Neural cell (in vitro differentiated cells): ENCODE measurements at regions not wholly inside any gene's neighbourhood (a gene's known extent, or its start where the extent isn't known, plus 50 kb on each side); places are given as distances from the start of the nearest gene placed in this dataset.

Source experiments
- H2AFZ ChIP-seq: fragments of 200-600, 300-800 bp; sonication (generic), shearing (Covaris generic); 2 replicates; pipeline ENCODE4 v1.6.0; 2014; ENCODE audit warnings: low read depth, mild to moderate bottlenecking, antibody characterized with exemption, low read length, moderate library complexity
- H3F3A ChIP-seq: fragments of 200-600 bp; shearing (Covaris generic); 2 replicates; pipeline ENCODE4 v1.6.1; 2016; ENCODE audit warnings: mild to moderate bottlenecking, moderate library complexity, mixed read lengths, antibody characterized with exemption, low read length; ENCODE audit not compliant: insufficient read depth, poor library complexity, severe bottlenecking
- H3K27ac ChIP-seq: fragments of 200-600, 300-800 bp; sonication (generic), shearing (Covaris generic); 2 replicates; pipeline ENCODE4 v1.5.1; 2014; ENCODE audit warnings: mild to moderate bottlenecking, low read length, moderate library complexity
- H3K27me3 ChIP-seq: fragments of 300-800, 200-600 bp; sonication (generic), shearing (Covaris generic); 2 replicates; pipeline ENCODE4 v1.6.0; 2014; ENCODE audit warnings: mild to moderate bottlenecking, low read depth, low read length, moderate library complexity; ENCODE audit not compliant: insufficient read depth
- H3K36me3 ChIP-seq: fragments of 300-800, 200-600 bp; sonication (generic), shearing (Covaris generic); 2 replicates; pipeline ENCODE4 v1.5.1; 2014; ENCODE audit warnings: mild to moderate bottlenecking, antibody characterized with exemption, low read length, moderate library complexity; ENCODE audit not compliant: insufficient read depth
- H3K4me2 ChIP-seq: fragments of 300-800, 200-600 bp; sonication (generic), shearing (Covaris generic); 2 replicates; pipeline ENCODE4 v1.6.0; 2014; ENCODE audit warnings: mild to moderate bottlenecking, low read length
- H3K4me3 ChIP-seq: fragments of 300-800, 200-600 bp; sonication (generic), shearing (Covaris generic); 2 replicates; pipeline ENCODE4 v1.5.1; 2014; ENCODE audit warnings: mild to moderate bottlenecking, low read length, moderate library complexity
- H3K79me2 ChIP-seq: fragments of 200-600 bp; shearing (Covaris generic); replicated peaks from 2 replicates; pipeline ENCODE4 v1.6.0; 2014; ENCODE audit warnings: mild to moderate bottlenecking, low read length, moderate library complexity; ENCODE audit not compliant: insufficient read depth
- H3K9ac ChIP-seq: fragments of 300-800, 200-600 bp; sonication (generic), shearing (Covaris generic); 2 replicates; pipeline ENCODE4 v1.6.1; 2016; ENCODE audit warnings: mild to moderate bottlenecking, low read length, mixed read lengths
- H3K9me2 ChIP-seq: fragments of 200-600 bp; shearing (Covaris generic); 2 replicates; pipeline ENCODE4 v1.6.1; 2016; ENCODE audit warnings: mild to moderate bottlenecking, low read length, mixed read lengths; ENCODE audit not compliant: insufficient read depth
- H3K9me3 ChIP-seq: fragments of 200-600, 300-800 bp; sonication (generic), shearing (Covaris generic); 2 replicates; pipeline ENCODE4 v1.6.1; 2016; ENCODE audit warnings: mild to moderate bottlenecking, mixed run types, low read length, moderate library complexity, mixed read lengths
- H4K20me1 ChIP-seq: fragments of 200-600 bp; shearing (Covaris generic); 2 replicates; pipeline ENCODE4 v1.6.1; 2016; ENCODE audit warnings: mild to moderate bottlenecking, mixed run types; ENCODE audit not compliant: insufficient read depth
- EP300 ChIP-seq: fragments of 450-650 bp; conservative IDR thresholded peaks from 2 replicates; pipeline ENCODE4 v1.6.1; 2014; ENCODE audit warnings: antibody characterized with exemption, mild to moderate bottlenecking, moderate library complexity; ENCODE audit not compliant: poor library complexity, severe bottlenecking
- EZH2 ChIP-seq: fragments of 200-600, 300-800 bp; shearing (Covaris generic), sonication (generic); IDR thresholded peaks from 2 replicates; pipeline ENCODE4 v1.6.1; 2014; ENCODE audit warnings: antibody characterized with exemption, low read length, borderline replicate concordance, mild to moderate bottlenecking; ENCODE audit not compliant: insufficient read depth, poor library complexity, severe bottlenecking
- MXI1 ChIP-seq: fragments of 450-650 bp; conservative IDR thresholded peaks from 2 replicates; pipeline ENCODE4 v1.6.1; 2014; ENCODE audit warnings: antibody characterized with exemption, mild to moderate bottlenecking; ENCODE audit not compliant: poor library complexity, severe bottlenecking
- POLR2AphosphoS5 ChIP-seq: IDR thresholded peaks from 2 replicates; pipeline ENCODE4 v1.6.1; 2012
- RAD21 ChIP-seq: fragments of 450-650 bp; conservative IDR thresholded peaks from 2 replicates; pipeline ENCODE4 v1.6.1; 2014; ENCODE audit warnings: antibody characterized with exemption, mild to moderate bottlenecking, moderate library complexity
- SMC3 ChIP-seq: fragments of 450-650 bp; conservative IDR thresholded peaks from 2 replicates; pipeline ENCODE4 v1.6.1; 2014; ENCODE audit warnings: antibody characterized with exemption, mild to moderate bottlenecking, moderate library complexity; ENCODE audit not compliant: poor library complexity
- TAF1 ChIP-seq: IDR thresholded peaks from 2 replicates; pipeline ENCODE4 v1.6.1; 2012; ENCODE audit warnings: low read depth
- TF ChIP-seq, protein P1 (sequence below): fragments of 450-650 bp; IDR thresholded peaks from 2 replicates; pipeline ENCODE4 v1.5.1; 2014; ENCODE audit warnings: antibody characterized with exemption, mild to moderate bottlenecking, moderate library complexity; ENCODE audit not compliant: poor library complexity, severe bottlenecking
- TF ChIP-seq, protein P2 (sequence below): IDR thresholded peaks from 2 replicates; pipeline ENCODE4 v1.6.1; 2012; ENCODE audit warnings: borderline replicate concordance

DNA sequence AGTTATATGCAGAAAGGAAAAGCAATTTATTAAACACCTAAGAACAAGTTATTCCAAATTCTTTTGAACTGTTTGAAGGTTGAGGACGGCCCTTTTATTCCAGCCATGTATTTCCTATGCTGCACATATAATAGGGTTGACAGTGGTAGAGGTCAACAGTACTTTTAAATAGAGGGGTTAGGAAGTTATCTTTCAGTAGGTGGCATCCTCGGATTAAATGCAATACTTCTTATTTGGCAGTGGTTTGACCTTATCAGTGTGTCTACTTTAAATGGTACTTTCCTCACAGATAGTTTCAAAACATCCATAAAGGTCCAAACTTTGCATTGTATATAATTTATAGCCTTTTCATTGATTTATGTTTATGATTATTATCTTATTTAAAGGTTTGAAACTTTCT lies 558.7 kb downstream of the TUSC7 start:
- H3K9ac ChIP-seq = no peak overlapping the region
- no peaks in the 10 kb centered on the region for H3K36me3 ChIP-seq
- H3K4me2 ChIP-seq = no peak overlapping the region
- H3K9me2 ChIP-seq = no peaks in the 10 kb centered on the region
- no peak overlapping the region for H3K4me3 ChIP-seq
- no peaks in the 10 kb centered on the region for H3K9me3 ChIP-seq
- TF ChIP-seq, protein P1, sequence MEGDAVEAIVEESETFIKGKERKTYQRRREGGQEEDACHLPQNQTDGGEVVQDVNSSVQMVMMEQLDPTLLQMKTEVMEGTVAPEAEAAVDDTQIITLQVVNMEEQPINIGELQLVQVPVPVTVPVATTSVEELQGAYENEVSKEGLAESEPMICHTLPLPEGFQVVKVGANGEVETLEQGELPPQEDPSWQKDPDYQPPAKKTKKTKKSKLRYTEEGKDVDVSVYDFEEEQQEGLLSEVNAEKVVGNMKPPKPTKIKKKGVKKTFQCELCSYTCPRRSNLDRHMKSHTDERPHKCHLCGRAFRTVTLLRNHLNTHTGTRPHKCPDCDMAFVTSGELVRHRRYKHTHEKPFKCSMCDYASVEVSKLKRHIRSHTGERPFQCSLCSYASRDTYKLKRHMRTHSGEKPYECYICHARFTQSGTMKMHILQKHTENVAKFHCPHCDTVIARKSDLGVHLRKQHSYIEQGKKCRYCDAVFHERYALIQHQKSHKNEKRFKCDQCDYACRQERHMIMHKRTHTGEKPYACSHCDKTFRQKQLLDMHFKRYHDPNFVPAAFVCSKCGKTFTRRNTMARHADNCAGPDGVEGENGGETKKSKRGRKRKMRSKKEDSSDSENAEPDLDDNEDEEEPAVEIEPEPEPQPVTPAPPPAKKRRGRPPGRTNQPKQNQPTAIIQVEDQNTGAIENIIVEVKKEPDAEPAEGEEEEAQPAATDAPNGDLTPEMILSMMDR = no peak
- TF ChIP-seq SMC3 (no peak), TAF1 (no peak), RAD21 (no peak), POLR2AphosphoS5 (no peak), EZH2 (no peak), MXI1 (no peak)
- TF ChIP-seq, protein P2, sequence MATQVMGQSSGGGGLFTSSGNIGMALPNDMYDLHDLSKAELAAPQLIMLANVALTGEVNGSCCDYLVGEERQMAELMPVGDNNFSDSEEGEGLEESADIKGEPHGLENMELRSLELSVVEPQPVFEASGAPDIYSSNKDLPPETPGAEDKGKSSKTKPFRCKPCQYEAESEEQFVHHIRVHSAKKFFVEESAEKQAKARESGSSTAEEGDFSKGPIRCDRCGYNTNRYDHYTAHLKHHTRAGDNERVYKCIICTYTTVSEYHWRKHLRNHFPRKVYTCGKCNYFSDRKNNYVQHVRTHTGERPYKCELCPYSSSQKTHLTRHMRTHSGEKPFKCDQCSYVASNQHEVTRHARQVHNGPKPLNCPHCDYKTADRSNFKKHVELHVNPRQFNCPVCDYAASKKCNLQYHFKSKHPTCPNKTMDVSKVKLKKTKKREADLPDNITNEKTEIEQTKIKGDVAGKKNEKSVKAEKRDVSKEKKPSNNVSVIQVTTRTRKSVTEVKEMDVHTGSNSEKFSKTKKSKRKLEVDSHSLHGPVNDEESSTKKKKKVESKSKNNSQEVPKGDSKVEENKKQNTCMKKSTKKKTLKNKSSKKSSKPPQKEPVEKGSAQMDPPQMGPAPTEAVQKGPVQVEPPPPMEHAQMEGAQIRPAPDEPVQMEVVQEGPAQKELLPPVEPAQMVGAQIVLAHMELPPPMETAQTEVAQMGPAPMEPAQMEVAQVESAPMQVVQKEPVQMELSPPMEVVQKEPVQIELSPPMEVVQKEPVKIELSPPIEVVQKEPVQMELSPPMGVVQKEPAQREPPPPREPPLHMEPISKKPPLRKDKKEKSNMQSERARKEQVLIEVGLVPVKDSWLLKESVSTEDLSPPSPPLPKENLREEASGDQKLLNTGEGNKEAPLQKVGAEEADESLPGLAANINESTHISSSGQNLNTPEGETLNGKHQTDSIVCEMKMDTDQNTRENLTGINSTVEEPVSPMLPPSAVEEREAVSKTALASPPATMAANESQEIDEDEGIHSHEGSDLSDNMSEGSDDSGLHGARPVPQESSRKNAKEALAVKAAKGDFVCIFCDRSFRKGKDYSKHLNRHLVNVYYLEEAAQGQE = no peak
- H3K27me3 ChIP-seq = no peaks in the 10 kb centered on the region
- no peak overlapping the region for H3K27ac ChIP-seq
- H2AFZ ChIP-seq = no peak overlapping the region
- H3K79me2 ChIP-seq = no peaks in the 10 kb centered on the region
- H3F3A ChIP-seq = no peaks in the 10 kb centered on the region
- H4K20me1 ChIP-seq = no peaks in the 10 kb centered on the region

DNA sequence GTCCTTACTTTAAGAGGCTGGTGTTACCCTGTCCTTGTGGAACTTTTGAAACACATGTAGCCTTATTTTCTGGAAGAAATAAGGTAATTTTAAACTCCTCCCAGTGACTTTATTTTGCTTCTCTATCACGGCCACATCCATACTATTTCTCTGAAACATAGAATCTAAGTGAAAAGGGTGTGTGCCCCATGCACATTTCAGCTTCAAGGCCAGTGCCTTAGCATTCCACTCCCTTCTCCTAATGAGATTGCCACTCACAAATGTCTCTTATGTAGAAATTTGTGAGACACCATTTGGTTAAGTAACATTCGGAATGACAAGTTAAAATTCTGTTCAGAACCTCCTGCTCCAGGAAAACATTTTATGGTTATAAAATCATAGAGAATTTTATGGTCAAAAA lies 562.7 kb downstream of the TUSC7 start:
- Histone ChIP-seq H3K27me3 (no peaks in the 10 kb centered on the region), H3K36me3 (no peaks in the 10 kb centered on the region), H3K9me3 (no peaks in the 10 kb centered on the region)

More for the DNA sequence above, 562.7 kb downstream of the TUSC7 start:
- Histone ChIP-seq H3K9me2 (no peaks in the 10 kb centered on the region), H4K20me1 (no peaks in the 10 kb centered on the region), H3K4me3 (peak overlapping the region; percentile 20), H3K79me2 (no peaks in the 10 kb centered on the region), H3K4me2 (peak overlapping the region; percentile 33), H3F3A (no peaks in the 10 kb centered on the region), H3K9ac (peak overlapping the region; percentile 43), H2AFZ (no peak overlapping the region), H3K27ac (peak overlapping the region; percentile 79)
- TF ChIP-seq, protein P1 = no peak
- TF ChIP-seq MXI1 = no peak
- no peak for TF ChIP-seq RAD21
- TF ChIP-seq SMC3 = no peak
- TF ChIP-seq, protein P2 = no peak
- no peak for TF ChIP-seq TAF1
- TF ChIP-seq EZH2 = no peak
- TF ChIP-seq EP300 = no peak
- no peak for TF ChIP-seq POLR2AphosphoS5
